Activated naive CD4-positive, alpha-beta T cell (primary cell): ENCODE measurements at regions not wholly inside any gene's neighbourhood (a gene's known extent, or its start where the extent isn't known, plus 50 kb on each side); places are given as distances from the start of the nearest gene placed in this dataset.

Source experiments
- DNase-seq, 4 experiments: peaks; one replicate each; lab custom pipeline; 2025; lab: John Stamatoyannopoulos, UW

DNA sequence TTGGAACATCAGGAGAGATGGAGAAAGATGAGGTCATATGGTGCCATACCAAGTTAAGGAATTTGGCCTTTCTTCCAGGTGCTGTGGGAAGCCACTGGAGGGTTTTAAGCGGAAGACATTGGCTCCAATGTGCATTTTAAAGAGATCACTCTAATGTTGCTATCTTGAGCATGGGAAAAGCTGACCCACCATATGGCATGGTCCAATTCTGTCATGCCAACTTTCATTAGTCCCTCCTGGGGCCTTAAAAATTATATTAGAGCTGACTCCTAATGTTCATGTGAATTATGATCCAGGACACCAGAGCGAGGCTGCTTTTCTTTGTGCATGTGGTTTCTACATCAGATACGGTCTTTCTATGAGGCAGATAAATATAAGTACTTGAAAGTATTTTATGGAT lies 335.0 kb upstream of the TSHZ2 start:
- no peak for DNase-seq

DNA sequence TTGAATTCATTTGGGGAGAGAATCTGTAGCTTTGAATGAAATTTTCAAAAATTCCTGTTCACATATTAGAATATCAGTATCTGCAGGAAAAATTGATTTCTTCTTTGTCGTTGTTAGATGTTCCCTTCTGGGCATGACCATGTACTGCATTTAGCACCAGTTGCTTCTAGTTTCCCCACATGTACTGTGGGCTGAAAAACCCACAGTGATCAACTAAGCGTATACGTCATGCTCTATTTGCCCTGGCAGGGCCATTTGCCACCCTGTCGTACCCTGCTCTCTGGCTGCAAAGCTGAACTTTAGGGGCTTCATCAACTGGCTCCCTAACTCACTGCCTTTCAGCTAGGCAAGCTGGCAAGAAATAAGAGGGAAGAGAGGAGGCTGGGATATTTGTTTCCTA lies 340.7 kb upstream of the TSHZ2 start:
- no peak for DNase-seq

DNA sequence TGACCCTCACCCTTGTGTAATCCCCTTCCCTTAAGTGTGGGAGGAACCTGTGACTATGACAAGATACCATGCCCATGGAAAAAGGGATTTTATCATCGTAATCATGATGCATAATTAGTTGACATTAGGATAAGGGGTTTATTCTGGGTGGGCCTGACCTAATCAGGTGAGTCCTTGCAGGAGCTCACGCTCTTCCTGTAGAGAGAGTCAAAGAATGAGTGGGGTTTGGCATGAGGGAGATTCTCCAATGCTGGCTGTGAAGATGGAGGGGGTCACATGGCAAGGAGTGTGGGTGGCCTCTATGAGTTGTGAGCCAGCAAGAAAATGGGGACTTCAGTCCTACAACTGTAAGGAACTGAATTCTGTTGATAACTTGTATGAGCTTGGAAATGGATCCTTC lies 342.0 kb upstream of the TSHZ2 start:
- no peak for DNase-seq

DNA sequence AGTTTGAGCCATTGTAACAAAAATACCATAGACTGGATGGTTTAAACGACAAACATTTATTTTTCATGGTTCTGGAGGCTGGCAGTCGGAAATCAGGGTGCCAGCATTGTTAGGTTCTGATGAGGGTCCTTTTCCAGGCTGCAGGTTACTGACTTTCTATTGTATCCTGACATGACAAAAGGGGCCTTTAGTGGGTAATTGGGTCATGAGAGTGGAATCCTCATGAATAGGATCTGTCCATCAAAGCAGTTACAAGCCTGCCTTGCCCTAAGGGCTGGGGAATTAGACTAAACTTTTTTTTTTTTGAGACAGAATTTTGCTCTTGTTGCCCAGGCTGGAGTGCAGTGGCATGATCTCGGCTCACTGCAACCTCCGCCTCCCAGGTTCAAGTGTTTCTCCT lies 347.9 kb upstream of the TSHZ2 start:
- no peak for DNase-seq

DNA sequence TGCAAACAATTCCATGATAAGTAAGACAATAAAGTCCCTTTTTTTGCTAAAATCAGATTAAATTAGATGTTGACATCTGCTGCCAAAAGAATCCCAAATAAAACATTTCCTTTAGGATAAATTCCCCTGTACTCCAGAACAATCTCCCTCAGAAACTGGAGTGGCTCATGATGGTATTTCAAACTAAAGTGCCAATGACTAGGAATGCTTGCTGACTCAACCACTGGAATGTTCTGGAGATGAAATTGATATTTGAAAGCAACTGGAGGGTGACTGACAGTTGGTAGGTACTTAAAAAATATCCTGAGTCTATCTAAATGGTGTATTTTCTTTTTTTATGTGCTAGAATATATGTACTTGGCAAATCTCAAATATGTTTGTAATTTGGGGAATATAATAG lies 350.1 kb upstream of the TSHZ2 start:
- DNase-seq, result no peak

DNA sequence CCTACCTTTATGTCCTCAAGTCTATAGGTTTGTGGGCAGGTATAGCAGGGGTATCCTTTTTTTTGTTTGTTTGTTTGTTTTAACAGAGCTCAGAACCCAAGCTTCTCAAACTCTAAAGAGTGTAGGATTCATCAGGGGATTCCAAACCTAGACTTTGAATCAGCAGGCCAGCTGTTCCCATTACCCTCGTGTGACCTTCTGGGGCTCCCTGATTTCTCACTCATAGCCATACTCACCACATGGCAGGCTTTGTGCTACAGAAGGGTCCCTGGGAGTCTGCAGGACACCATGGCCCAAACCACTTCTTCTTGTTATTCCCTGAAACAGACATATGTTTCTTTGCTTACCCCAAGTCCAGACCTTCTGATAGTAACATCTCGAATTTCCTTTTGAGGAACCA lies 350.8 kb upstream of the TSHZ2 start:
- DNase-seq, result no peak

DNA sequence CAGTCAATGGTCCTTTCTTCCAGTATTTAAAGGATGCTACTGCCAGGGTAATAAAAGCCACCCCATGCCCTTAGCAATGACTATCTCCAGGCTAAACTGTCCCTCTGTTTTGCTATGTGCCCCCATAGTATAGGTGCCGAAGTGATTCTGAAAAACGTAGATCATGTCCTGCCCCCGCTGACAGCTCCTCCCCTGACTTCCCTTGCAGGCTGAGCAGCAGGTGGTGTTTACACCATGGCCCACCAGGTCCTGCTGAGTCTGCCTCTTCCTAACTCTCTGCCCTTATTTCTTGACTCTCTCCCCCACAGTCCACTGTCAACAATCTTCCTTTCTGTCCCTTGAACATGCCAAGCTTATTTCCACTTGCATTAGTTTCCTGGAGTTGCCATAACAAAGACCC lies 352.5 kb upstream of the TSHZ2 start:
- DNase-seq, result no peak

DNA sequence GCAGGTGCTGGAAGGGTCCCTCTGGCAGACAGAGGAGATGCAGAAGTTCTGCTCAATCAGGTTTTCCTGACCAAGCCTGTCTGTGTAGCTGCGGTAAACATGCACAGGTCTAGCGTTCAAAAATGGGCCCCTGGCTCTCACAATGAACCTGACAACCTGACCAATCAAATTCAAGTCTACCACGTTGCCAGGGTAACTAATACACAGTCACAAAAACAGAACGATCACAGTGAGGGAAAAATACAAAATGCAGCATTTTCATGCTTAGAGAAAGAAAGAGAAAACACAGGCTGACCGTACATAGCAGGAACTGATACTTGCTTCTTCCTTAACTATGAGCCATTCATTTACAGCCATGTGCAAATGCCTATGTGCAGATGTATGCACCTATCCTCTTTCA lies 353.1 kb upstream of the TSHZ2 start:
- DNase-seq, result no peak

DNA sequence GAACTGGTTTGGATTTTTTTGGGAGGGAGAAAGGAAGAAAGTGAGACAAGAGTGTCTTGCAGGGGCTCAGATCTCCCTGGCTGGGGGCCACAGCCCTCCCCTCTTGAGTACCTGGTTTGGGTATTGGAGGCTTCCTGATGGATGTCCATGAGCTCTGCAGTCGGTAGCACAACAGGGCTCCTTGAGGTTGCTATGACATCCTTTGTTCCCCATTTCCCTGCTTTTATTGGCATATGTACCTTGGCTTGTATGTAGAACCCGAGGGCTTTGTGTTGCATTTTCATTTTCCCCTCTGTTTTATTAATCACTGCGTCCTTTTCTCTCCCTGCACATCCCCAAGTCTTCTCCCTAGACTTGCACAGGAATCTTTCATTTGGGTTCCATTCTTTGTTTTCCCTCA lies 355.5 kb upstream of the TSHZ2 start:
- no peak for DNase-seq

DNA sequence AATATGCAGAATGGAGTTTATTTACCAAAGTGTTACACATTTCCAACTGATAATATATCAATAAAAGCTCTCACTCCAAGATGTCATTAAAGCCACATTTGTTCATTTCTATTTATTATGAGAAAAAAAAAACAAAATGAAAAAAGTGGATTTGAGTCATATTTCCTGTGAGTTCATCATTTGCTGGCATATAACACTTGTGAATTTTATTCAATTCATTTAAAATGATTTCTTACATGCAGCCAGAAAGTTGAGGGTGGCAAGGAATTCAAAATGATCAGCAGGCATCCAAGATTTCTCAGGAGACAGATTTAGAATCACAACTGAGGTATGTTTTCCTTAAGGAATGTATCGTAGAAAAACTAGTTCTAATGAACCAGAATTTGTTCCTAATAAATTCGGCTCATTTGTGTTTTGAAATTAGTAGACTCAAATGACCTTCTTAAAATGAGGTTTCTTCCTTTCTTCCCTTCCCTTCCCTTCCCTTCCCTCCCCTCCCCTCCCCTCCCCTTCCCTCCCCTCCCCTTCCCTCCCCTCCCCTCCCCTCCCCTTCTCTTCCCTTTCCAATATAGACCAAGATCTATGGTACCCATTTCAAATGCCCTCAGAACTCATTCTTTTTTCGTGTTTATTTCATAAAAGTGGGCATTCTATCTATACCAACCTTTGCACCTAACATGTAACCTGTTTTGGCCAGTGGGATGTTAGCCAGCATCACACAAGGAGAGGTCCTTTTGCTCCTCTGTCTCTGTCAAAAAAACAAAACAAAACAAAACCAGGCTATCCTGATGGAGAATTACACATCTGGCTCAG lies 357.9 kb upstream of the TSHZ2 start:
- no peak for DNase-seq

DNA sequence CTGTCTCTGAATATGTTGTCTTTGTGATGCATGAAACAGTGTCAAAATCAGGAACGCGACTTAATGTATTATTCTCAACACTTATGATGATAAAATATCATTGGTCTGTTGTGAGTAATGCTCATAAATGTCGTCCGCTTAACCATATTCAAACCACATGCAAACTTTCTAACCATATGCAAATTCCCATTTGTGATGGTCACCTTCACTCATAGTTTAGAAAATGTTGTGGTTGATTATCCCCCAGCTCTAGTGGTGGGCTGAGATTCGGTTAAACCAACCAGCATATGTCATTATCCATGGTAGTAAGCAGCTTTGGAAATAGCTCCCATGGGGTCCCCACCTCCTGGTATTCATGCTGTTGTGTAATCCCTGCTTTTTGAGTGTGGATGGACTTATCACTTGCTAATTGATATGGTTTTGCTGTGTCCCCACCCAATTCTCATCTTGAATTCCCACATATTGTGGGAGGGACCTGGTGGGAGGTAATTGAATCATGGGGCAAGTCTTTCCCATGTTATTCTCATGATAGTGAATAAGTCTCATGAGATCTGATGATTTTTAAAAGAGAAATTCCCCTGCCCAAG lies 360.0 kb upstream of the TSHZ2 start:
- no peak for DNase-seq

DNA sequence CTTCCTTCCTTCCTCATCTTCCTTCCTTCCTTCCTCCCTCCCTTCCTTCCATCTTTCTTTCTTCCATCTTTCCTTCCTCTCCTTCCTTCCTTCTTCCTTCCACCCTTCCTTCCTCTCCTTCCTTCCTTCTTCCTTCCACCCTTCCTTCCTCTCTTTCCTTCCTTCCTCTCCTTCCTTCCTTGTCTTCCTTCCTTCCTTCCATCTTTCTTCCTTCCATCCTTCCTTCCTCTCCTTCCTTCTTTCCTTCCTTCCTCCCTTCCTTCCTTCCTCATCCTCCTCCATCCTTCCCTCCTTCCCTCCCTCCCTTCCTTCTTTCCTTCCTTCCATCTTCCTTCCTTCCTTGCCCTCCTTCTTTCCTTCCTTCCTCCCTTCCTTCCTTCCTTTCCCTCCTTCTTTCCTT lies 361.4 kb upstream of the TSHZ2 start:
- no peak for DNase-seq

DNA sequence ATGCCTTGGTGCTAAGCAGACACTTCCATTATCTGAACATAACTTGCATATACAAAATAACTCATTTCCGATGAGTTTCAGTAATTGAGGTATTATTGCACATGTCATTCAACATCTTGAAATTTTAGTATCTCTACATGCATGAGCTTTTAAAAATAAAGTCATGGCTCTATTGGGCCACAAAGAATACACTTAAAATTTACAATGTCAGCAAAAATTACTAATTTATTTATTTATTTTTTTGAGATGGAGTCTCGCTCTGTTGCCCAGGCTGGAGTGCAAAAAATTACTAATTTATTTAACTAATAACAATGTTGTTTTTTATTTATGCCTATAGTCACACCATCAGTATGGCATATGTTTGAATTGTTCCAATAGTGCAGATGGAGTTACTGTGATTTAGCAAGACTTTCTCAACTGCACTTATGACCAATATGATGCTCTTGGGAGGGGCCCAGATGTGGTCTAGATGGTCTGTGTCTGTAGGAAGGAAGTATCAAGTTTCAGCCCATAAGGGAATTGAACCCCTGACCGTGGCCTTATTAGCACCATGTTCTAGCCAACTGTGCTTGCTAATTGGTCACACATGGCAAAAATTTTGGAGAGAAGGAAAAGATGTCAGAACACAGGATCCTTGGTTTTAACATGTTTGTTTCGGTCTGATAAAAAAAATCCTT lies 370.7 kb upstream of the TSHZ2 start:
- DNase-seq, result no peak

DNA sequence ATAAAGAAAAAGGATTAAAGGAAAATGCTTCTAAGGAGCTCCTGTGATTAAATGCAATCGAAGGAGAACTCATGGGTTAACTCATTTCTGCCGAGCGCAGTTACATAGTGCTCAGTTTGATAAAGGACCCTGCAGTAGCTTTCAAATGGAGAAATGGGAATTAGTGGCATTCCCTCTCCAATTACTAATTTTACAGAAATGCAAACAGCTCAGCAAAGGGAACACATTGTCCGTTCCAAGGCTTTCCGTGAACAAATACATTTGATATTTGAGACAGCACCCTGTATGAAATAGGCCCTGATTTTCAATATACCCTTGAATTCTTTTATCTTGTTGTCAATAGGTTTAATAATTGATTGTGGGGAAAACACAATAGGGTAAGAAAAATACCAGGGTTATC lies 375.9 kb upstream of the TSHZ2 start:
- no peak for DNase-seq

DNA sequence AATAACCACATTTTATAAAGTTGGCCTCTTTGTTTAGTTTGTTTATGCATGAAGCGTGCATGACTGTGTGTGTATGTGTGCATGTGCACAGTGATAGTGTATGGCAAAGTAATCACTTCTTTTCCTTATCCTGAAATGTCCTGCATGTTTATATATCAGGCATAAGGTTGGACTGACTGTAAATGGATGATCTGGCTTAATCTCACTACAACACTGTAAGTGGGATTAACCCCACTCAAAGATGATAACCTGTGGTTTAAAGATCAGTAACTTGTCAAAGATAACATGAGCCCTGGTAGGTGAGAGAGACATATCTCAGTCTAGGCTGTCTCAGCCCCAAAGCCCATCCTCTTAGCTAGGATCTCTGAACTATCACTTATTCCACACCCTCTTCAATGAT lies 376.6 kb upstream of the TSHZ2 start:
- no peak for DNase-seq

DNA sequence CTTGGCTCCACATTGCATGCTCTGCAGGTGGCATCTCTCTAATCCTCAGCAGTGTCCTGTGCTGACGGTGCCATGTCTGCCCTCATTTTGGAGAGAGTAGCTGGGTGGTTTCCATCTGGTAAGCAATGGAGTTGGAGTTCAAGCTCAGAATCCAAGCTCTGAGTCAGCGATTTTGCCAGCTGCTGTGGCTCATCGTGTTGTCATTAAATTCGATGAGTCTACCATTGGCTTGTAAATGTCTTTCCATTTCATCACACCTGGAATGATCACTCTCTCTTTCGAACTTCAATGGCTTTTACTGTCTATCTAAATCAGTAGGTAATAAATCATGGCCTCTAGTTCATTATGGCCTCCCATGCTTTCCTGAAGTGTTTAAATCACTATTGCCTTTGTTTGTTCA lies 378.5 kb upstream of the TSHZ2 start:
- DNase-seq, result no peak

DNA sequence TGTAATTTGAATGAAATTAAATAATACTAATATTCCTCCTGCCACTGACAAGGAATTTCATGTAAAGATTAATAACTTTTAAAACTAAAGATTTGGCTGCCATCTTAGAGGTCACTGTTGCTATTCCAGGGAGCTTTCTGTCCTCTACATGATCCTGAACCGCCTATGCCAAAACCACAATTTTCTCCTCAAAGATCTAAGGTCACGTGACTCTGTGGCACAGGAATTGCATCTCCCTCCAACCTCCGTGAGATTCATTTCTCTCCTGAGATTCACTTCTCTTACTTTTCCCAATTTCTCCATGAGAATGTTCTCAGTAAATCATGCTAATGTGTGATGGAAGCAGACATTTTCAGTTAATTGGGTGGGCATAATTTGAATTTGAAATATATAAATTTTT lies 379.6 kb upstream of the TSHZ2 start:
- DNase-seq, result no peak

DNA sequence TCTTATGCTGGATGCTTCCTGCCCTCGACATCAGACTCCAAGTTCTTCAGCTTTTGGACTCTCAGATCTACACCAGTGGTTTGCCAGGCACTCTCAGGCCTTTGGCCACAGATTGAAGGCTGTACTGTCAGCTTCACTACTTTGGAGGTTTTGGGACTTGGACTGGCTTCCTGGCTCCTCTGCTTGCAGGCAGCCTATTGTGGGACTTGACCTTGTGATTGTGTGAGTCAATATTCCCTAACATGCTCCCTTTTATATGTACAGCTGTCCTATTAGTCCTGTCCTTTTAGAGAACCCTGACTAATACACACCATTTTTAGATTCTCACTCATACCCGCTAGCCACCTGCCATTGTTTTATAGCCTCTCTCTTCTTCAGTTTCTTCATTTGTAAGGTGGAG lies 382.1 kb upstream of the TSHZ2 start:
- no peak for DNase-seq

DNA sequence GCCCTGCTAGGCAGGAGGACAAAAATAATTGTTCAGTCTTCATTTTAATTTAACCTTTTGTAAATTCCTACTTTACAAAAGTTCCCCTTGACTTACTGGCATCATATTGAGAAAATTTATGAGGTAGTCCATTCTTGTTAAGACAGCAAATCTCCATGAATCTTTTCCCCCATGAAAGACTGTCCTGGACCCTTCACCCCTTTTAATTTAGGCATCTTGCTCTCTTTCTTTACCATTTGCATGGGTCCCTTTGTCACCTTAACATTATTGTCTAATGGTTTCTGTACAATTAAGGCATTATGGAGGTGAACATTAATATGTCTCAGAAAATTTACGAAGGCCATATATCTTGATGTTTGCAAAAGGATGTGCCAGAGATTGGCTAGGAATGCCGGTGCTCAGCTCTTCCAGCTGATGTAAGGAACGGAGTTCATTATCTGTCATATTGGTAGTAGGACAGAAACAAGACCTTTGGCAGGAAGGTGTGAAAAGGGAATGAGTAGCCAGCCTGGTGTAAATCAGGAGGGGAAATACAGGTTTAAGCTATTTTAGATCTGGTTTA lies 382.8 kb upstream of the TSHZ2 start:
- DNase-seq, result no peak

DNA sequence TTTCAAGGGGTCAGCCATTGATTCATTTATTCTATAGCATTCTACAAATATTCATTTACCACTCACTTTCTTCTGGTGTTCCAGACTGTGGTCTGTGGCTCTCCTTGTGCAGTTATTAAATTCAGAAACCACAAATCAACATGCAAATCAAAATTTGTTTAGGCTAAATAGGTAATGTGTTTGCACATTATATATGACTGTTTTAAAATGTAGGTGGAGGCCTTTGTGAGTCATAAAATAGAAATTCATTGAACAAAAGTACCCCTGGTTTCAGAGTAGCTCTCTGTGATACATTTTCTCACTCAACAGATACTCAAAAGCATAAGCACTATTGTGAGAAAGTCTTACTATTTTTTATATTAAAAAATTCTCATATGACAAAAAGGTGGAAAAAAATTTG lies 385.5 kb upstream of the TSHZ2 start:
- no peak for DNase-seq

DNA sequence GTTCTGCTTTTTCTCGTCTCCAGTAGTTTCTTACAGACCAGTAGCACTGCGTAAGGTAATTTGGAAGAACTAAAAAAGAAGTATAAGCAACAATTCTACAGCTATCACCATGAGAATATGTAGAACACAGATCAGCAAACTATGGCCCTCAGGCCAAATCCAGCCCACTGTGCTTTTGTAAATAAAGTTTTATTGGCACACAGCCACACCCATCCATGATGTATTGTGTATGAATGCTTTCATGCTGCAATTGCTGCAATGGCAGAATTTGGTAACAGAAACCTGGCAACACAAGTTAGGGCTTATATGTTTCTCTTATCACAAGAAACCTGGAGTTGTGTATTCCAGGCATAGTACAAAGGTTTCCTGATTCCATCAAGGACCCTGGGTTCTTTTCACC lies 386.8 kb upstream of the TSHZ2 start:
- no peak for DNase-seq

DNA sequence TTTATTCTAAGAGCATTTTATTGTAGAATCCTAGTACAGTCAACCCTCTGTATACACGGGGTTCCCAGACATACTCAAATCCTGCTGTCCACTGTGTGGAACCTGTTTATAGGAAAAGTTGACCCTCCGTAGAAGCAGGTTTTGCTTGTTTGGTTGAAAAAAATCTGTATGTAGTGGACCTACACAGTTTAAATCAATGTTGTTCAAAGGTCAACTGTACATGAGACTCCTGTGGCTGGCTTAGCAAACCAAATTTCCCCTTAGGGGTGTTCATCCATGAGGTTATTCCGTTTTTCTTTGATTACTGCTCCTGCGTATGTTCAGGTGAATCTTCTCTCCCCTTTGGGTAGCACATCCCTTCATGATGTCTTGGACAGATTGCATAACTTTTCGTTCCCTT lies 387.0 kb upstream of the ZFP64 start:
- no peak for DNase-seq

DNA sequence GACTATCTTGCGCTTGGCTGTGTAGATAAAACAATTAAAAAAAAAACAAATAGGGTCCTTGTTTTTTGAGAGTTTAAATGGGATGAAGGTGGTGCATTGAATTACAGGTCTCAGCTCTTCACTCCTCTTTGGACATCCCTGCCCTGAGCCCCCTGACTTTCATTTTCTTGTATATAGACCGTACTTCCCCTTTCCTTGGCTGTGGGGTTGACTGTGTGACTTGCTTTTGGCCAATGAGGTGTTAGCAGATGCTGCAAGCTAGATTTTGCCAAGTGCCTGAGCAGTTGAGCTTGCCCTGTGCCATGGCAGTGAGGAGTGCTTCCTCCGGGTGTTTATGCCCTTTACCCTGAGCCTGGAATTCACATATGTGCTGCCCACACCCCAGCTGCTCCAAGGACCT lies 386.1 kb upstream of the ZFP64 start:
- DNase-seq, result no peak
